HG03135 (cell line): ENCODE measurements at regions not wholly inside any gene's neighbourhood (a gene's known extent, or its start where the extent isn't known, plus 50 kb on each side); places are given as distances from the start of the nearest gene placed in this dataset.

ENCODE experiments used
- ATAC-seq: cut with Tn5 transposase; IDR thresholded peaks from one replicate; pipeline ENCODE4 v1.9.1; 2021; ENCODE audit warnings: mild to moderate bottlenecking, moderate library complexity; ENCODE audit not compliant: unreplicated experiment

GRCh38 chr4:100742045-100742444 is 224.2 kb upstream of the EMCN start:
- no peak for ATAC-seq

GRCh38 chr4:100739426-100739825 is 221.6 kb upstream of the EMCN start:
- no peak for ATAC-seq

DNA sequence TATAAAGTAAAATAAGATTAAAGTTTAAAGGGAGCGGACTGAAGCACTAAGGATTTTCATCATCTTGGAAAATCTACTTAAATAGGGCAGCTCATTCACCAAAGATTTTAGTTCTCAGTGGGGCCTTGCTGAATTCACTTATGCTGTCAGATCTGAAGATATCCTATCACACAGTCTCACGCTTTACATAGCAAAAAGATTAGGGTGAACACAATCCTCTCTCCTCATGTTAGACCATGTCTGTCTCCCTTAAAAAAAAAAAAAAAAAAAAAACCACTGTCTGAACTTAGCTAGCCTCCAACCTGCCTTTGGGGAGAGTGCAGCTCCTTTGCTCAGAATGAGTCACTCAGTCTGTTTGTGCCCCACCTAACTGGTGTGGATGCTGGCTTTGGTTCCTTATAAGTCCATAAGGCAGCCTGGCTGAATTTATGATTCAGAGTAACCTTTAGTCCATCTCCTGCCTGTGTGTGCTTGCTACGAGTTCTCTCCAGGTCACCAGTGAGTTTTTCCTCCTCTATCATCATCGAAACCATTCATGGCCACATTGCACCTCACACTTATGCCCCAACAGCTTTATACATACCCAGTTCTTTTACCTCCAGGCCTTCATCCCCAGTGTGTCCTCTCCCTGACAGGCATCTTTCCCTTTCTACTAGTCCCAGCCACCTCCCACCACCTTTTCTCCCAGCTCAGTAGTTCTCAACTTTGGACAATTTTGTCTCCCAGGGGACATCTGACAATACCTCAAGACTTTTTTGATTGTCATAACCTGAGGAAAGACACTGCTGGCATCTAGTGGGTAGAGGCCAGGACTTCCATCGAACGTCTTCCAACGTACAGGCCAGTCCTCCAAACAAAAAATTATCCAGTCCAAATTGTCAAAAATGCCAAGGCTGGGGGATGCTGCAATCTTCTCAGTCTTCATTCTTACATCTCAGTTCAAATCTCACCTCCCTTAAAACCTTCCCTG is 220.7 kb upstream of the EMCN start:
- no peak for ATAC-seq

GRCh38 chr4:100736641-100737451 is 219.0 kb upstream of the EMCN start:
- no peak for ATAC-seq

DNA sequence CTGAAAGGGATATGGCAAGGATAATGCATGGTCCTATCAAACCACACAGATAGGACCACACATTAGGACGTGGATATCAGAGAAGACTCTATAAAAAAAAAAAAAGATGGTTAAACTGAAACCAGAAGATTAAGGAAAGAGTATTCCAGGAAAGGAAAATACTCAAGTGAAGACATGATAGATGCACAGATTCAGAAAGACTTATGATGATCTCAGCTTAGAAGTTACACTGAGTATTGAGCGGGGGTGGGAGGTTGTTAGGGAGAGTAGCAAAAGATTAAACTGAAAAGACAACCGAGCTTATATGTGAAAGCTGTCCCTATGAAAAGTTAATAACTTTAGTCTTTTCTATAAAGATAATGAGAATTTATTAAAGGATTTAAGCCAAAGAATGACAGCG is 211.0 kb upstream of the EMCN start:
- ATAC-seq: no peak

- peak; percentile 72 for ATAC-seq
Observed at GRCh38 chr4:100722866-100723459, 205.1 kb upstream of the EMCN start.

DNA sequence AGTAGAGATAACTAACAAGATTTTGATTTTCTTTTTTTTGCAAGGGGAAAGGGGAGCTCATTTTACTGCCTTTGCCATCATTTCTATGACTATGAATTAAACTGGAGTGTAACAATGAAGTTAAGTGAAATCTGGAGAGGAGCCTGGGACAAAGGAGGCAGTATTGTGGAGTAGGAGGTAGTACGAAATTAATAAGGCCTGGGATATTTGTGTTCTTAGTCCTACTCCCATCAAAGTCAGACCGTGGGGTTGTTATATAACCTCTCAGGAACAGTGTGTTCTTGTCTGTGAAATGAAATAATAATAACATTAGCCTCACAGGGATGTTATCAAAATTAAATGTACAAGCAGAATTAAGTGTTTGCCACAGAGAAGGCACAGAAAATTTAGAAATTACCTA is 204.3 kb upstream of the EMCN start:
- ATAC-seq: no peak

DNA sequence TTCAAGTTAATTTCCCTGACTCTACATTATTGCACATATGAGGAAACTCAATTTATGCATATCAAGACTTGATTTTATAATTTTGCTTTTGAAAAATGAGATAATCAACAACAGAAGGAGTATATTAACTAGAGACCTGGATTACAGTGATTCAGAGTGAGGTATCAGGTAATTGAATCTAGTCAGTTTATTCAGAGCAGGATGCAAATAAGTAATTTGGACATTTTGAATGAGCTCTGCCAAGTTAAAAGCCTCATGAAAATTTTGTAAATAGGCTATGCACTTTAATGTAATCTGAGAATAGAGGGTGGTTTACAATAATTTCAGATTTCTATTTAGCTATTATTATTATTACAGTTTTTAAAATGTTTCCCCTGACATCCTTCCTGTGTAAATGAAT is 203.7 kb upstream of the EMCN start:
- no peak for ATAC-seq

- no peak for ATAC-seq
Observed at GRCh38 chr4:100721077-100721476, 203.3 kb upstream of the EMCN start.

GRCh38 chr4:100716416-100716815 is 198.6 kb upstream of the EMCN start:
- ATAC-seq: no peak

DNA sequence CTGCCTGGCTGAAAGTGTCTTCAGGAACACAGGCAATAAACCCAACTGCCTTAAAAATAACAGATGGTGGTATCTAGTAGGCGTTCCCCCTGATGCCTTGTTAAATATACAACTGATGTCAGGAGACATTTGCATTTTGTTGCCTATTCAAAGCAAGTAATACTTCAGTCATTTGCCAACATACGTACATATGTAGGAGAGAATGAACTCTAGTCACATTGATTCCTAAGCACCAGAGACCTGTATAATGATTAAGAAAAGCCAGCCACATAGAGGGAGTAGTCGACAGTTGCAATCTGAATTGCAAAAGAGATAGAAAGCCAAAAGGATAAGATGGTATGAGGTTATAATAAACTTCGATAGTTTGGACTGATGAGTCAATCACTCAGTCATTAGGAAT is 191.0 kb upstream of the EMCN start:
- ATAC-seq: no peak

DNA sequence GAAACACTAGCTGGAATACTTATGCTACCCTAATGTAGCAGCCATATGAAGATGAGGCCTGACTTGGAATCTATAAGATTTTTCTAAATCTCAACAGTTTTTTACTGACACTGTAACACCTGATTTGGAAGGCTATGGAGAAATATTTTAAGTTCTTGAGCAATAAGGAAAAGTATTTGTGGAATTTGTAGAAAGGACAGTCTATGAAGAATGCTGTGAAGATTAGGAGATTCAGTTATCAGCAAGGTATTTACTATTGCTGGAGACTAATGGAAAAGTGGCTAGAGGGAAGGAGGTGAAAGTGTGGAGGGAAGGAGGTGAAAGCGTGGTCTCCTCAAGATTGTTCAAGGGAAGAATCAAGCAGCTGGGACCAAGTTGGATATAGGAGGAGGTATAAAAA is 190.0 kb upstream of the EMCN start:
- ATAC-seq: no peak

DNA sequence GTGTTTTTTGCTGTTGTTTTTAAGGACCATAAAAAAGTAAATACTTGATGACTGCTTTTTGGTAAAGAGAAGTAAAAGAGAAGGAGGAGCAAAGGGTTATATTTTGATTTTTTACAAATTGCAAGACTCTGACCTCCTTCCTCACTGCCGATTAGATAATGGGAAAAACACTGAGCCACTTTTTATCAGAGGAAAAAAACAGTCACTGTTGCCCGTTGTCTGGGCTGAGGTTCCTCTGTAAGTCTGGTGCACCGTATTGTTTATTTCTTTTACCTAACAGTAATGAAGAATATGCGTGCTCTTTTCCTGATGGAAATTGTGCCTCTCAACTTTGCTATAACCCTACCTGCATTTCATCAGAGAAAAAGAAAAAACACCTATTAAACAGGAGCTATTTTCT is 178.7 kb upstream of the EMCN start:
- ATAC-seq: no peak

GRCh38 chr4:100695871-100696270 is 178.0 kb upstream of the EMCN start:
- no peak for ATAC-seq

DNA sequence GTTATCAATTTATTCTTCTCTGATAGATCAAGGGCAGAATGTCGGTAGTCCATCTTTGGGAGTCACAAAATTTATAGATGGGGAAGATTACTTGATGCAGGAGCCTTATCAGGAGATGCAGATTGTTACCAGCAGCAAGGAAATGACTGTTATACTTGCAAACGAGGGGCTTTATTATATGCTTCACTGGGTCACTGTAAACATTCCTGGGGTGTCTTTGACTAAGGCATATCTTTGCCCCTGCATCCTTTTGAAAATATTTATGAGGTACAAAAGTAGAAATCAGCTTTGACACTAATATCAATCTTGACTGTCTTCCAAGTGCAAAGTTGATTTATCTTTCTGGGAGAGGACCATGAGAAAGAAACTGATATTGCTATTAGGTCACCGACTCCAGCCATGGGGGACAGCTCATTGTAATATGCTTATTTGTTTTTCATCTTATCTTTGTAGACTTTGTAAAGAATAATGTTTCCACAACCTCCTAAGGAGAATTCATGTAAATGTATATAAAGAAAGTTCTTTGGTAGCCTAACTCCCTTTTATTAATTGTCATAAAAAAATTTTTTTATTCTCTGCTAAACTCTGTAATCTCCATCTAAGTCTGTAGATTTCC is 177.3 kb upstream of the EMCN start:
- ATAC-seq: no peak

DNA sequence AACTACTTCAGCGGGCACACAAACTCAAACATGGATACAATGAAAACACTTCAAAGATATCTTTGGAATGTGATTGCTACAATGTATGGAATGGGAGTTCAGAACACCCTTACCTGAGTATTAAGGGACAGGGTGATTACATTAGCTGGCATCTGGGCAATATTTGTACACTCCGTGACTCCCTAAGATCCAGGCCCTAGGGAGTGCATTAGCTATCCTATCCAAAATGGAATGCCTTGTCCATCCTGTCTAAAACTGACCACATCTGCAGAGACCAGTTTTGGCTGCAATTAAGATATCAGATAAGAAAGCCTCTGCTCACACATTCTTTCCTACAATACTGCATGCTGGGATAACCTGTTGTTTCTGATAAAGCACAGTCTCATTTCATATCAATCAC is 176.6 kb upstream of the EMCN start:
- no peak for ATAC-seq

- ATAC-seq: no peak
Observed at GRCh38 chr4:100690812-100691211, 173.0 kb upstream of the EMCN start.

DNA sequence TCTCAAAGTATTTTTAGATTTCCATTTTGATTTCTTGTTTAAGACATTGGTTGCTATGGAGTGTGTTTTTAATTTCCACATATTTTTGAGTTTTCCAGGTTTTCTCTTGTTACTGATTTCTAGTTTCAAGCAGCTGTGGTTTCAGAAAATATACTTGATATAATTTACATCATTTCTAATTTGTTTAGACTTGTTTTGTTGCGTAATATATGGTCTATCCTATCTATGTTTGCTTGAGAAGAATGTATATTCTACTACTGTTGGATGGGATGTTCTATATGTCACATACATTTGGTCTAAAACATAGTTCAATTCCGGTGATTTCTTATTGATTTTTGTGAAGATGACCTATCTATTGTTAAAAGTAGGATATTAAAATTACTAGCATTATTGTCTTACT is 170.5 kb upstream of the EMCN start:
- ATAC-seq: no peak

DNA sequence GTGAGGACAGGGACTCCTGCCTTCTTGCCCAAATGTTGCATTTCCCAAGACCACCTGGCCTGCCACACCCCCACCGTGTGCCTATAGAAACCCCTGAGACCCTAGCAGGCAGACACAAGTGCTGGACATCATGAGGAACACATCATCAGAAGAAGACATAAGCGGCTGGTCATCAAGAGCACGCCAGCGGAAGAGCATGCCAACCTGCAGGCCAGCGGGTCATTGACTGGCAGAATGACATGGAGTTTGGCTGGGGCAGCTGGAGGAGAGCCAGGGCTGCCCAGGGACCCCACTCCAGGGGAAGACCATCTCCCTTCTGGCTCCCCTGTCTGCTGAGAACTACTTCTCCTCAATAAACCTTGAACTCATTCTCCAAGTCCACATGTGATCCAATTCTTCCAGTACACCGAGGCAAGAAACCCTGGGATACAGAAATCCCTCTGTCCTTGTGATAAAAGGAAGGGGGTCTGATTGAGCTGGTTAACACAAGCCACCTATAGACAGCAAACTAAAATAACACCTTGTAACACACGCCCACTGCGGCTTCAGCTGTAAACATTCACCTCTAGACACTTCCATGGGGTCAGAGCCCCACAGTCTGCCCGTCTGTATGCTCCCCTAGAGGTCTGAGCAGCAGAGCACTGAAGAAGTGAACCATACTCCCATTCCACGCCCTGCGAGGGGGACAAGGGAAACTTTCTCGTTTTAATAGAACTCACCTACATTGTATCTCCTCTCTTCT is 164.8 kb upstream of the EMCN start:
- ATAC-seq: no peak

DNA sequence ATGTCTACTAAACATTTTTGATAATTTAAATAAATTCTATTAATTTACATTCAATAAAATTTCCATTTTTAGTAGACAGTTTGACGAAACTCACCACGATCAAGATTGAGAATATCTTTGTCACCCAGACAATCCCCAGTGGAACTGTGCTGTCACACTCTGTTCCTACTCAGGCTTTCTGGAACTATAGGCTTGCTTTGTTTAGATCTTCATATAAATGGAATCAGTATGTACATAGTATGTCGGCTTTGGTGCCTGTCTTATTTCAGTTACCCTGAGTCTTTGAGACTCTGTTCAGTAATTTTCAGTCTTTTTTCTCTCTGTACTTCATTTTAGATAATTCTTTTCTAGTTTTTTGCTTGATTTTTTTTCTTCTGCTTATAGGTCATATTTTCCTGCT is 163.5 kb upstream of the EMCN start:
- no peak for ATAC-seq

DNA sequence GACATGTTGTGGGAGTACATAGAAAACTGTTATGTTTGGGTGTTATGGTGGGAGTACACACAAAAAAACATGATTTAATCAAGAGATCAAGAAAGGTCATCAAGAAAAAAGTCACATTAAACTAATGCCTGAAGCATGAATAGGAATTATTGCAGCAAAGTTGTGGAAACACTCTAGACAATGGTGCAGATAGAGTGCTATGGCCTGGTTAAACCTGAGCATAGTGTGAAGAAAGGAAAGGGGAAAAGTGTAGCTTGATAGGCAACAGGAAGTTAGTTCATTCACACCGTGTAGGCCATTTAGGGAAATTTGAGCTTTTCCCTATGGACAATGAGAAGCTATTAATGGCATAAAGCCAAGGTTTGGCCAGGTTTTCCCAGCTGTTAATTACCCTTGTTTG is 162.1 kb upstream of the EMCN start:
- ATAC-seq: no peak
